ENCODE measurements at regions not wholly inside any gene's neighbourhood (a gene's known extent, or its start where the extent isn't known, plus 50 kb on each side); places are given as distances from the start of the nearest gene placed in this dataset.

DNA sequence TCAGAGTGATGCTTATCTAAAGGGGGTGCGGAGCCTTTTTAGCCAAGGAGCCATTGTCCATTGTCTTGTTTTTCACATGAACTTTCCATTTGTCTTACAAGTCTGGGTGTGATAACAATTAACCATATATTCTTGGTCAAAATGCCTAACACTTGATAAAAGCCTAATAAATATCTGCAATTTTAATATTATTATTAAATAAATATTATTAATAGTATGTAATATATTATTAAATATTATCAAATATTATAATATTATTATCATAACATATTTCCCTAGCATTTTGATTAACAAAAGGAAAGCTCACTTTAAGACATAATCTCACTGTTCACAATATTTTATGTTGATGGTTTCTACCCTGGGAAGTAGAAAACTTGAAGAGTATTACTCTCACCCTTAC, 1143.6 kb upstream of the GYPC start:
- H3K4me3 ChIP-seq (ENCODE audit: low read depth, low read length) = no peak overlapping the region
- TF ChIP-seq, protein P1, sequence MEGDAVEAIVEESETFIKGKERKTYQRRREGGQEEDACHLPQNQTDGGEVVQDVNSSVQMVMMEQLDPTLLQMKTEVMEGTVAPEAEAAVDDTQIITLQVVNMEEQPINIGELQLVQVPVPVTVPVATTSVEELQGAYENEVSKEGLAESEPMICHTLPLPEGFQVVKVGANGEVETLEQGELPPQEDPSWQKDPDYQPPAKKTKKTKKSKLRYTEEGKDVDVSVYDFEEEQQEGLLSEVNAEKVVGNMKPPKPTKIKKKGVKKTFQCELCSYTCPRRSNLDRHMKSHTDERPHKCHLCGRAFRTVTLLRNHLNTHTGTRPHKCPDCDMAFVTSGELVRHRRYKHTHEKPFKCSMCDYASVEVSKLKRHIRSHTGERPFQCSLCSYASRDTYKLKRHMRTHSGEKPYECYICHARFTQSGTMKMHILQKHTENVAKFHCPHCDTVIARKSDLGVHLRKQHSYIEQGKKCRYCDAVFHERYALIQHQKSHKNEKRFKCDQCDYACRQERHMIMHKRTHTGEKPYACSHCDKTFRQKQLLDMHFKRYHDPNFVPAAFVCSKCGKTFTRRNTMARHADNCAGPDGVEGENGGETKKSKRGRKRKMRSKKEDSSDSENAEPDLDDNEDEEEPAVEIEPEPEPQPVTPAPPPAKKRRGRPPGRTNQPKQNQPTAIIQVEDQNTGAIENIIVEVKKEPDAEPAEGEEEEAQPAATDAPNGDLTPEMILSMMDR (IDR thresholded peaks at IDR 0.05; ENCODE audit: control insufficient read depth, extremely low read depth, insufficient read depth) = no peak
- DNase-seq (ENCODE audit: low read depth) = no peak

DNA sequence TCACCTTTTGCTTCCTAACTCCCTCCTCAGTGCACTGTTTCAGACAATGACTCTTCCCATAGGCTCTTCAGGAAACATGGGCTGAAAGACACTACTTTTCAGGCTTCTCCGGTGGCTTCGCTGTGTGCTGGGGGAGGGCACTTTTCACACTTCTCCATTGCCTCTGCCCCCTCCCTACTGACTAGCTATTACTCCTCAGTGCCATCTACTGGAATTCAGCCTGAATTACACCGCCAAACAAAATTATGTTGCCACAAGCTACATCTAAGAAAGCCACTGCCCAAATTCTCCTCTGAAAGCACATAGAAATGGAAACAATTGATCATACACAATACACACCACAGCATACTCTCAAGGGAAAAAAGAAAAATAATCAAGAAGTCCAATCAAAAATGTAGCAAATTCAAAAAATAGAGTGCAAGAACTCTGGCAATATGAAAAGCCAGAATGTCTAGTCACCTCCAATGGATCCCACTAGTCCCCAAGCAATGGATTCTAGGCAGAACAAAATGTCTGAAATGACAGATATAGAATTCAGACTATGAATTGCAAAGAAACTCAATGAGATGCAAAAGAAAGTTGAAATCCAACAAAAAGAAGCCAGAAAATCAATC, 1139.4 kb upstream of the GYPC start:
- no peak for DNase-seq (ENCODE audit: low read depth)
- H3K4me3 ChIP-seq (ENCODE audit: low read depth, low read length) = no peak overlapping the region
- TF ChIP-seq, protein P1 (IDR thresholded peaks at IDR 0.05; ENCODE audit: control insufficient read depth, extremely low read depth, insufficient read depth) = peak; percentile 72

GRCh38 chr2:125526093-125526492, 1129.9 kb upstream of the GYPC start:
- TF ChIP-seq, protein P1 (IDR thresholded peaks at IDR 0.05; ENCODE audit: control insufficient read depth, extremely low read depth, insufficient read depth) = no peak
- DNase-seq (ENCODE audit: low read depth) = no peak
- H3K4me3 ChIP-seq (ENCODE audit: low read depth, low read length) = no peak overlapping the region

DNA sequence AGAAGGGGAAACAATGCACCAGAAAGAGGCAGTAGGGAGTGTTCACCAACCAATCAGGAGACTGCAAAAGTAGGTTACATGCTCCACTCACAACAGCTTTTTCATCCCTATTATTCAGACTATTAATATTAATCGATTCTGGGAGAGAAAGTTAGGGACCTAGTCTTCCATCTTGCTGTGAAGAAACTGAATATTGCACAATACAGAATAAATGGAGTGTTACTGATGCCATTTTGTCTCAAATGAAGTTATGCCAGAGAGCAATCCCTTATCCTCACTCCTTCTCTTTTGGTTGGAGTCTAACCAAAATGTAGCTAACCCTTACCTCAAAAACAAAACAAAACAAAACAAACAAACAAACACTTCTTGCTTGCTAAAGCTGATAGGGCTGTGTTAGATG, 1120.9 kb upstream of the GYPC start:
- no peak overlapping the region for H3K4me3 ChIP-seq (ENCODE audit: low read depth, low read length)
- DNase-seq (ENCODE audit: low read depth) = no peak
- TF ChIP-seq, protein P1 (IDR thresholded peaks at IDR 0.05; ENCODE audit: control insufficient read depth, extremely low read depth, insufficient read depth) = no peak

- no peak for DNase-seq (ENCODE audit: low read depth)
- TF ChIP-seq, protein P1 (IDR thresholded peaks at IDR 0.05; ENCODE audit: control insufficient read depth, extremely low read depth, insufficient read depth) = no peak
- no peak overlapping the region for H3K4me3 ChIP-seq (ENCODE audit: low read depth, low read length)
These were observed 1111.9 kb upstream of the GYPC start for GRCh38 chr2:125543968-125544514.

GRCh38 chr2:125553768-125554167, 1102.2 kb upstream of the GYPC start:
- no peak overlapping the region for H3K4me3 ChIP-seq (ENCODE audit: low read depth, low read length)
- TF ChIP-seq, protein P1 (IDR thresholded peaks at IDR 0.05; ENCODE audit: control insufficient read depth, extremely low read depth, insufficient read depth) = no peak
- DNase-seq (ENCODE audit: low read depth) = no peak

DNA sequence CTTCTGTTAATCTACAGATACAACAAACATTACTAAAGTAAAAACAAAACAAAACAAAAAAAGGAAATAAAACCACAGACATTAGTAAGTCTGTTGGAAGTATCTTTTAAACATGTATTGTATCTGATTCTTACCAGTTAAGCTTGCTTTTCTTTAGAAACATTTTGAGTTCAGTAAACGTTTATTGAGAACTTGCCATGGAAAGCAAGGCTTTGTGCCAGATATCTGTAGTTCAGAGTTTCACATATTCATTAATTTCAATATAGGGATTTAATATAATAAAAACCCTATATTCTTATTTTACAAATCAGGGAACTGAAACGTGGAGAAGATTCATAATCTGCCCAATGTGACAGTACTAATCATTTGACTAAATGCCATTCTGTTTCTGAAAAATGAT, 1101.0 kb upstream of the GYPC start:
- TF ChIP-seq, protein P1 (IDR thresholded peaks at IDR 0.05; ENCODE audit: control insufficient read depth, extremely low read depth, insufficient read depth) = no peak
- DNase-seq (ENCODE audit: low read depth) = no peak
- H3K4me3 ChIP-seq (ENCODE audit: low read depth, low read length) = no peak overlapping the region
